Keratinocyte (primary cell): ENCODE measurements at regions not wholly inside any gene's neighbourhood (a gene's known extent, or its start where the extent isn't known, plus 50 kb on each side); places are given as distances from the start of the nearest gene placed in this dataset.

Experiments used
- DNase-seq: peaks from one replicate; pipeline ENCODE4 v3.0.0-alpha.2; 2011; ENCODE audit warnings: low read depth, missing footprints, low spot score
- FAIRE-seq: peaks from 2 replicates; lab custom pipeline; 2011; peaks lifted over from hg19 to GRCh38; lab: Jason Lieb, UNC
- H2AFZ ChIP-seq: 2 replicates; pipeline ENCODE4 v1.6.0; 2012; ENCODE audit warnings: low read length, control low read depth, inconsistent platforms; ENCODE audit not compliant: control insufficient read depth
- H3K27ac ChIP-seq: 2 replicates; pipeline ENCODE4 v1.5.1; 2011; ENCODE audit warnings: low read length; ENCODE audit not compliant: control insufficient read depth, insufficient read depth
- H3K27me3 ChIP-seq: 3 replicates; pipeline ENCODE4 v1.6.0; 2011; ENCODE audit warnings: low read length; ENCODE audit not compliant: control insufficient read depth, insufficient read depth; ENCODE audit errors: extremely low read depth
- H3K36me3 ChIP-seq, 2 experiments: 2 replicates in 1 of 2; 3 replicates in 1 of 2; pipeline ENCODE4 v1.5.1; 2011; ENCODE audit warnings: low read length in 2 of 2, mild to moderate bottlenecking in 1 of 2; ENCODE audit not compliant: control insufficient read depth in 2 of 2, insufficient read depth in 2 of 2; ENCODE audit errors: extremely low read depth in 1 of 2
- H3K4me1 ChIP-seq: 3 replicates; pipeline ENCODE4 v1.5.1; 2011; ENCODE audit warnings: low read length; ENCODE audit not compliant: control insufficient read depth, insufficient read depth; ENCODE audit errors: extremely low read depth
- H3K4me2 ChIP-seq: 3 replicates; pipeline ENCODE4 v1.6.0; 2011; ENCODE audit warnings: low read depth, low read length; ENCODE audit not compliant: control insufficient read depth, insufficient read depth; ENCODE audit errors: extremely low read depth
- H3K4me3 ChIP-seq, 3 experiments: fragments of 200-600 bp in 1 of 3; sonication (generic) in 1 of 3; 2 replicates in 2 of 3; 3 replicates in 1 of 3; pipeline ENCODE4 v1.5.1; 2011 to 2016; ENCODE audit warnings: low read length in 3 of 3, mild to moderate bottlenecking in 3 of 3, control low read depth in 2 of 3, inconsistent platforms in 1 of 3, low read depth in 1 of 3, mixed read lengths in 1 of 3, mixed run types in 1 of 3, moderate library complexity in 1 of 3; ENCODE audit not compliant: control insufficient read depth in 2 of 3, insufficient read depth in 2 of 3; ENCODE audit errors: extremely low read depth in 1 of 3
- H3K79me2 ChIP-seq: 2 replicates; pipeline ENCODE4 v1.6.0; 2012; ENCODE audit warnings: low read length; ENCODE audit not compliant: control insufficient read depth, insufficient read depth
- H3K9ac ChIP-seq: 3 replicates; pipeline ENCODE4 v1.6.0; 2011; ENCODE audit warnings: low read length; ENCODE audit not compliant: control insufficient read depth, insufficient read depth; ENCODE audit errors: extremely low read depth
- H3K9me1 ChIP-seq: 3 replicates; pipeline ENCODE4 v1.6.0; 2011; ENCODE audit warnings: low read length; ENCODE audit not compliant: control insufficient read depth, insufficient read depth; ENCODE audit errors: extremely low read depth
- H3K9me3 ChIP-seq: 2 replicates; pipeline ENCODE4 v1.5.1; 2012; ENCODE audit warnings: low read depth, low read length; ENCODE audit not compliant: control insufficient read depth
- H4K20me1 ChIP-seq: 3 replicates; pipeline ENCODE4 v1.6.0; 2011; ENCODE audit warnings: low read length; ENCODE audit not compliant: control insufficient read depth, insufficient read depth; ENCODE audit errors: extremely low read depth
- EZH2 ChIP-seq: IDR thresholded peaks from one replicate; pipeline ENCODE4 v1.6.1; 2012; ENCODE audit warnings: inconsistent platforms, mild to moderate bottlenecking, low read length, moderate library complexity
- dilution Hi-C: fragments of 300-500 bp; cut with MboI; formaldehyde crosslinking; loops from one replicate; pipeline ENCODE4 v1.7.0; 2020; ENCODE audit warnings: low sequenced_read_pairs; ENCODE audit not compliant: extremely low pct_ligation_motif_present
- TF ChIP-seq, protein P1 (sequence below), 3 experiments: IDR thresholded peaks in 1 of 3; conservative IDR thresholded peaks in 1 of 3; optimal IDR thresholded peaks in 1 of 3; 2 replicates in 2 of 3; 3 replicates in 1 of 3; pipeline versions ENCODE3 to v1.5.1; 2011; ENCODE audit warnings: low read length in 3 of 3, mild to moderate bottlenecking in 3 of 3, moderate library complexity in 2 of 3, control low read depth in 1 of 3, inconsistent platforms in 1 of 3; ENCODE audit not compliant: insufficient read depth in 2 of 3; ENCODE audit errors: extremely low read depth in 1 of 3

GRCh38 chr18:7169601-7170000, 52.0 kb upstream of the LAMA1 start:
- Histone ChIP-seq H3K27me3 (no peaks in the 10 kb centered on the region), H2AFZ (no peak overlapping the region)

DNA sequence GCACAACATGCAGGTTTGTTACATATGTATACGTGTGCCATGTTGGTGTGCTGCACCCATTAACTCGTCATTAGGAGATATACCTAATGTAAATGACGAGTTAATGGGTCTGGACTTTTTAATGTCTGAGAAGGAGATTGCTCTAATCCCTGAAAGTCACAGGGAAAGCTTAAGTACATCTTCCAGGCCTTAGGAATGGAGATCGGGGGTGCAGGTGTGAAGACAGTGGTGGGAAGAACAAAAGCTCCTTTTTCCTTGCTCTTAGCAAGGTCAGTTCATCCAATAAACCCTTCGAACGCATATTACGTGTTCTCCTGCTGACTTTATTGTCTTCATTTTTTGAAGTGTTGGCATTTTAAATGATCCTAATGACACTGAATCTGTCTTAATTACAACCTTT, 50.8 kb upstream of the LAMA1 start:
- Histone ChIP-seq H3K27me3 (no peaks in the 10 kb centered on the region), H3K9me3 (no peaks in the 10 kb centered on the region), H3K79me2 (no peaks in the 10 kb centered on the region), H3K9ac (no peak overlapping the region), H3K4me1 (no peaks in the 10 kb centered on the region), H2AFZ (no peak overlapping the region), H4K20me1 (no peaks in the 10 kb centered on the region), H3K4me3 (no peak overlapping the region), H3K36me3 (no peaks in the 10 kb centered on the region), H3K27ac (no peak overlapping the region), H3K9me1 (no peaks in the 10 kb centered on the region), H3K4me2 (no peak overlapping the region)
- no peak for TF ChIP-seq EZH2
- TF ChIP-seq, protein P1, sequence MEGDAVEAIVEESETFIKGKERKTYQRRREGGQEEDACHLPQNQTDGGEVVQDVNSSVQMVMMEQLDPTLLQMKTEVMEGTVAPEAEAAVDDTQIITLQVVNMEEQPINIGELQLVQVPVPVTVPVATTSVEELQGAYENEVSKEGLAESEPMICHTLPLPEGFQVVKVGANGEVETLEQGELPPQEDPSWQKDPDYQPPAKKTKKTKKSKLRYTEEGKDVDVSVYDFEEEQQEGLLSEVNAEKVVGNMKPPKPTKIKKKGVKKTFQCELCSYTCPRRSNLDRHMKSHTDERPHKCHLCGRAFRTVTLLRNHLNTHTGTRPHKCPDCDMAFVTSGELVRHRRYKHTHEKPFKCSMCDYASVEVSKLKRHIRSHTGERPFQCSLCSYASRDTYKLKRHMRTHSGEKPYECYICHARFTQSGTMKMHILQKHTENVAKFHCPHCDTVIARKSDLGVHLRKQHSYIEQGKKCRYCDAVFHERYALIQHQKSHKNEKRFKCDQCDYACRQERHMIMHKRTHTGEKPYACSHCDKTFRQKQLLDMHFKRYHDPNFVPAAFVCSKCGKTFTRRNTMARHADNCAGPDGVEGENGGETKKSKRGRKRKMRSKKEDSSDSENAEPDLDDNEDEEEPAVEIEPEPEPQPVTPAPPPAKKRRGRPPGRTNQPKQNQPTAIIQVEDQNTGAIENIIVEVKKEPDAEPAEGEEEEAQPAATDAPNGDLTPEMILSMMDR (optimal IDR thresholded peaks at IDR 0.05 in 1 of 3, IDR thresholded peaks at IDR 0.05 in 1 of 3, conservative IDR thresholded peaks at IDR 0.05 in 1 of 3; ENCODE audit: extremely low read depth in 1 of 3, insufficient read depth in 2 of 3, low read length in 3 of 3): no peak
- FAIRE-seq (no peak), DNase-seq (no peak)
- dilution Hi-C loops: no loop called here

More at GRCh38 chr18:7169601-7170000, 52.0 kb upstream of the LAMA1 start:
- no peak for FAIRE-seq
- Histone ChIP-seq H3K4me3 (no peak overlapping the region), H3K9ac (no peak overlapping the region), H3K9me1 (no peaks in the 10 kb centered on the region), H3K36me3 (no peaks in the 10 kb centered on the region), H3K27ac (no peak overlapping the region), H3K4me1 (no peaks in the 10 kb centered on the region), H4K20me1 (no peaks in the 10 kb centered on the region), H3K9me3 (no peaks in the 10 kb centered on the region), H3K79me2 (no peaks in the 10 kb centered on the region), H3K4me2 (no peak overlapping the region)
- TF ChIP-seq EZH2: no peak
- TF ChIP-seq, protein P1 (optimal IDR thresholded peaks at IDR 0.05 in 1 of 3, IDR thresholded peaks at IDR 0.05 in 1 of 3, conservative IDR thresholded peaks at IDR 0.05 in 1 of 3; ENCODE audit: extremely low read depth in 1 of 3, insufficient read depth in 2 of 3, low read length in 3 of 3): no peak
- DNase-seq: no peak
- dilution Hi-C loops: no loop called here
